Osteocyte (in vitro differentiated cells): ENCODE measurements at regions not wholly inside any gene's neighbourhood (a gene's known extent, or its start where the extent isn't known, plus 50 kb on each side); places are given as distances from the start of the nearest gene placed in this dataset.

ENCODE experiments used
- DNase-seq: peaks from one replicate; pipeline ENCODE4 v3.0.0; 2021; ENCODE audit warnings: mixed read lengths; ENCODE audit not compliant: unreplicated experiment; ENCODE audit errors: extremely low spot score
- H3K27ac Mint-ChIP-seq: one replicate; pipeline ENCODE4 v1.8.0; 2021; ENCODE audit warnings: mild to moderate bottlenecking, mixed read lengths; ENCODE audit not compliant: unreplicated experiment
- H3K27me3 Mint-ChIP-seq: one replicate; pipeline ENCODE4 v1.8.0; 2021; ENCODE audit warnings: mixed read lengths; ENCODE audit not compliant: unreplicated experiment
- H3K36me3 Mint-ChIP-seq: one replicate; pipeline ENCODE4 v1.8.0; 2021; ENCODE audit warnings: mixed read lengths; ENCODE audit not compliant: unreplicated experiment
- H3K4me1 Mint-ChIP-seq: one replicate; pipeline ENCODE4 v1.8.0; 2021; ENCODE audit warnings: mixed read lengths; ENCODE audit not compliant: unreplicated experiment
- H3K4me3 Mint-ChIP-seq: one replicate; pipeline ENCODE4 v1.8.0; 2021; ENCODE audit warnings: mild to moderate bottlenecking, moderate library complexity, mixed read lengths; ENCODE audit not compliant: unreplicated experiment
- H3K9me3 Mint-ChIP-seq: one replicate; pipeline ENCODE4 v1.8.0; 2021; ENCODE audit warnings: mixed read lengths; ENCODE audit not compliant: unreplicated experiment
- CTCF ChIP-seq: fragments of 200-600 bp; sonication (generic); IDR thresholded peaks from 2 replicates; pipeline ENCODE4 v1.5.0; 2021; ENCODE audit warnings: antibody characterized with exemption, mild to moderate bottlenecking, moderate library complexity

GRCh38 chr2:120961396-120961795 lies 225.7 kb downstream of the GLI2 start:
- Mint-ChIP-seq H3K9me3 (no peaks in the 10 kb centered on the region), H3K27ac (no peak overlapping the region), H3K4me3 (no peak overlapping the region), H3K27me3 (no peaks in the 10 kb centered on the region), H3K36me3 (peaks cover 12% of the 10 kb centered on the region), H3K4me1 (peaks cover 2% of the 10 kb centered on the region)
- DNase-seq, result no peak
- no peak for TF ChIP-seq CTCF

GRCh38 chr2:120963997-120964705 lies 228.5 kb downstream of the GLI2 start:
- Mint-ChIP-seq H3K4me1 (no peaks in the 10 kb centered on the region), H3K27ac (no peak overlapping the region)

GRCh38 chr2:120964819-120965218 lies 229.2 kb downstream of the GLI2 start:
- H3K27ac Mint-ChIP-seq, result no peak overlapping the region
- DNase-seq, result no peak
- H3K9me3 Mint-ChIP-seq, result no peaks in the 10 kb centered on the region
- no peak overlapping the region for H3K4me3 Mint-ChIP-seq
- H3K27me3 Mint-ChIP-seq, result no peaks in the 10 kb centered on the region
- no peak for TF ChIP-seq CTCF
- peaks cover 17% of the 10 kb centered on the region for H3K36me3 Mint-ChIP-seq
- H3K4me1 Mint-ChIP-seq, result no peaks in the 10 kb centered on the region

More at GRCh38 chr2:120963997-120964705, 228.5 kb downstream of the GLI2 start:
- Mint-ChIP-seq H3K27me3 (no peaks in the 10 kb centered on the region), H3K9me3 (no peaks in the 10 kb centered on the region), H3K36me3 (peaks cover 15% of the 10 kb centered on the region), H3K4me3 (no peak overlapping the region)
- no peak for DNase-seq
- TF ChIP-seq CTCF, result no peak

- no peak for DNase-seq
- Mint-ChIP-seq H3K27ac (no peak overlapping the region), H3K27me3 (no peaks in the 10 kb centered on the region)
Measured at GRCh38 chr2:120966510-120967254, 231.0 kb downstream of the GLI2 start.

More at GRCh38 chr2:120966510-120967254, 231.0 kb downstream of the GLI2 start:
- Mint-ChIP-seq H3K4me3 (no peak overlapping the region), H3K36me3 (peaks cover 21% of the 10 kb centered on the region), H3K4me1 (no peaks in the 10 kb centered on the region), H3K9me3 (no peaks in the 10 kb centered on the region)
- no peak for TF ChIP-seq CTCF
